Kasumi-1 (cell line): ENCODE measurements at regions not wholly inside any gene's neighbourhood (a gene's known extent, or its start where the extent isn't known, plus 50 kb on each side); places are given as distances from the start of the nearest gene placed in this dataset.

Source experiments
- DNase-seq, 2 experiments: peaks; one replicate each; lab custom pipeline; 2025; lab: John Stamatoyannopoulos, UW

- no peak for DNase-seq
These were observed 80.6 kb upstream of the PAK5 start for GRCh38 chr20:9919271-9920014.

DNA sequence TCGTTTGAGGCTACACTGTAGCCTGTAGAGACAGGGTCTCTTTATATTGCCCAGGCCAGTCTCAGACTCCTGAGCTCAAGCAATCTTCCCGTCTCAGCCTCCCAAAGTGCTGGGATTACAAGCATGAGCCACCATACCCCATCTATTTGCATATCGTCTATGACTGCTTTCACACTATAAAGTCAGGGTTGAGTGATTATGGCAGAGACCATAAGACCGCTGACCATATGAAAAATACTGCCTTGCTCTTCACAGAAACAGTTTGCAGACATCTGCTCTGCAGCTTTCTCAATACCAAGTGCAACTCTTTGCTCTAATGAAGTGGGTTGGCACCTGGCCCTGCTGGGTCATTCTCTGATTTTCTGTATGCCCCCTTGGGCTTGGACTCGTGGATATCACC lies 79.5 kb upstream of the PAK5 start:
- DNase-seq: no peak

- no peak for DNase-seq
These were observed 77.9 kb upstream of the PAK5 start for GRCh38 chr20:9916761-9917160.

DNA sequence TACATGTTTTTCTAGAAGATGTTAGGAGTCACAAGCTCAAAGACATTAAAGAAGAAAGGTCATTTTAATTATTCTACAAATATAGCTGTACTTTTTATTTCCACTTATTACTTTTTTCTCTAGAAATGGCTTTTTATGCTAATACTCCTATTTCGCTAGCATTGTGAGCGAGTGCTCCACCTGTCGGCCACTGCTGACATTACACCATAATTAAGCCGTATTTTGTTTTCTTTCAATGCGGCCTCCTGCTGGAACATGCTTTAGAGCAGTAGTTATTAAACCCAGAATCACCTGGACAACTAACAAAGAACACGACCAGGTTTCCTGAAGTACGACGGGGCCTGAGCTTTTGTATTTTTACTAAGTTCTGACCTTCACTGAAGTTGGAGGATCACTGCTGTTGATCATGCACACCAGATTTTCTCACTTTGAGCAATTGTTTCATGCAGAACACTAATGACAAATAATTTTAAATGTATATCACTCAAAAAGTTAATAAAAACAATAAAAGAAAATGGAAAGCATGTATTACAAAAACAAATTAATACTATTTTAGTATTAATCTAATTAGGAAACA lies 74.1 kb upstream of the PAK5 start:
- DNase-seq: peak; percentile 39 to 50

- no peak for DNase-seq
These were observed 73.4 kb upstream of the PAK5 start for GRCh38 chr20:9912290-9912689.

DNA sequence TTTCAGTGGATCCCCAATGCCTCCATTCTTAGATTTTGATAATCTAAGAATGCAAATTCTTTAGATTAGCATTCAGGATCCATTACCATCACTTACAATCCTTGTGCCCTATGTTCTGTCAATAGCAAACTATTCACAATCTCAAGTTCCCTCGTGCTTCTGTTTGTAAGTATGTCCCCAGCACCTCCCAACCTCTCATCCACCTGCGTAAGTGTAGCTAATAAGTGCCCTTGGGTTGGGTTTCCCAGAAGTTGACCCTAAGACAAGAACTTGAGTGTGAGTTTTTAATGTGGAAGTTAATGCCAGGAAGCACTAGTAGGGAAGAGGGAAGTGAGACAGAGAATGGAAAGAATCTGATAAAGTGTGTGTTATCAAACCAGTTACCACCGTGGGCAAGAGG lies 72.6 kb upstream of the PAK5 start:
- DNase-seq: no peak

DNA sequence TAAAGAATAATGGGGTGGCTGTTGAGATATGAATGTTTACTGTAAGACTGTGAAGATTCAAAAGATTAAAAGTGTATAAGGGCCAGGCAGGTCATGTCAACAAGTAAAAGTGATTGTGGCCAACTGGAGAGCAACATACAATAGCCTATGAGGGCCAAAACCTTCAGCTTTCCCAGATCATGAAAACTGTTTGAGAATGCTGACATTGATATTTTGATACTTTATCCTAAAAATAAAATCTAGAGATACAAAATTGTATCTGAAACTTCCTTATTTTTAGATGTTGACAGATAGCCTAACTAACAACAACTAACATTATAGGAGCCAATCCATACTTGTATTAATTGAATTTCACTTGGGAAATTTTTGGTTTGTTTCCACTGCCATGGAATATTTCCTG lies 70.3 kb upstream of the PAK5 start:
- DNase-seq: no peak

GRCh38 chr20:9903048-9903655 lies 64.3 kb upstream of the PAK5 start:
- peak in 1 of 2 experiments; percentile 2 for DNase-seq

DNA sequence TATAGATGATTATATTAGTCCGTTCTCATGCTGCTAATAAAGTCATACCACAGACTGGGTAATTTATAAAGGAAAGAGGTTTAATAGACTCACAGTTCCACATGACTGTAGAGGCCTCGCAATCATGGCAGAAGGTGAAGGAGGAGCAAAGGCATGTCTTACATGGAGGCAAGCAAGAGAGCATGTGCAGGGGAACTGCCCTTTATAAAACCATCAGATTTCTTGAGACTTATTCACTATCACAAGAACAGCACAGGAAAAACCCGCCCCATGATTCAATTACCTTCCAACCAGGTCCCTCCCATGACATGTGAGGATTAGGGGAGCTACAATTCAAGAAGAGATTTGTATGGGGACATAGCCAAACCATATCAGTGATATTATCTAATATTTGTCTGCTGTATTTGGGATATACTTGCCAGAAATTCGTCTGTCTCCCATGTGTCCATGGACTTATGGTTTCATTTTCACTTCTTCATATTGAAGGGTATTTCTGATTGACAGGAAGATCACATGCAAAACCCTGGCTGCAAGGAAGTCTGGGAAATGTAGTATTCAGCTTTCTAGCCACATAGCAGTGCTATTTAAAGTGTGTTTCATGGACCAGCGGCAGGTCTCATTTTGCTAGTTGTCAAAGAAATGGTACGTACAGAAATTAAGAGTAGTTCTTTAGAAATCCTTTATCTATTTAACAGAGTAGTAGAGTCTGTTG lies 50.5 kb upstream of the PAK5 start:
- no peak for DNase-seq
